ENCODE measurements at regions not wholly inside any gene's neighbourhood (a gene's known extent, or its start where the extent isn't known, plus 50 kb on each side); places are given as distances from the start of the nearest gene placed in this dataset.
"Not testable (repeated sequence)": the region's sequence is repeated elsewhere in the genome, so short reads cannot be mapped to it uniquely, and the experiment has no call there.

- DNase-seq = no peak
These were observed 118.1 kb downstream of the EBLN2 start for GRCh38 chr3:73179601-73180000.

DNA sequence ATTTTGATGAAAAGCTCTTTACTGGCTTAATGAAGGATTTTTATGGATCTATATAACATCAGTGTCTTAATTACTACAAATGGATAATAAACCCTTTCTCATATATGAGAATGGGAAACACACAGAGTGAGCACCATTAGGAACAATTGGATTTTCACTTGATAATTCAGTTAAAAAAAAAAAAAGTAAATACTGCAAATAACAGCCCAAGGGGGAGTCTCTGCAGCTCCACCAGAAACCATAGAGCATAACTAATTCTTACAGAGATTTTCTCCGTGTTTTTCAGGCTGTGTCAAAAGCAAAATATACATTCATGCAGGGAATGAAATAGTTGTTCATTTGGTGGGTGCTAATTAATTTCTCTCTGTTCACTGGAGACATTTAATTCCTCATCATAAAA is 125.3 kb downstream of the EBLN2 start:
- no peak for DNase-seq

DNA sequence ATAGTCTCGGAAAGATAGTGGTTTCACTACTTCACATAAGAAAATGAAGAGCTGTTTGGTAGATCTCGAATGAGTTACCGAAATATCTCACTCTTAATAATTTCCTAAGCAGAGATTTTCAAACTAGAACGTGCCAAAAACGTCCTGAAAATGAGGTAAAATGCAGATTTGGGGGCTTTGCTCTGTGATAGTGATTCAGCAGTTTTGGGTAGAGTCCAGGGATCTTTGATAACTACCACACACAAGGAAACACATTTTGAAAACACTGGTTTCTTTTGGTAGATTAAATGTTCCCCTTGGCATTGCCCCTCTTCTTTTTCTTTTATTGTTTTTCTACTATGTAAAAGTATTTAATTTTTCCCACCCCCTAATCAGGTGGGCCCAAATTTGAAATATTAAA is 125.9 kb downstream of the EBLN2 start:
- DNase-seq = no peak

DNA sequence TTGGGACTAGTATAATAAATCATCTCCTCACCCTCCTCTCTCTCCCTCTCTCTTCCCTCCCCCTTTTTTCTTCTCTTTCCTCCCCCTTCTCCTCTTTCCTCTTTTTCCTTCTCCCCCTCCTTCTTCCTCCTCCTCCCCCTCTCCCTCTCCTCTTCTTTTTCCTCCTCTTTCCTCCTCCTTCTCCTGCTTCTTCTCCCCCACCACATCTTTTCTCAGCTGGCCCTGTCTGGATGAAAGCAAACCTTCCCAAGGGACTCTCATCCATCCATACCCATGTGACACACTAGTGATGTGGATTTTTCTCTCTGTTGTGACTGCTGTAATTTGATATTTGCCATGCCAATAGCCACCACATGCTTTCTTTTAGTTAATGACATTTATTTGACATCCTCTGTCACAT is 127.2 kb downstream of the EBLN2 start:
- DNase-seq = no peak

- no peak for DNase-seq
These were observed 130.7 kb downstream of the EBLN2 start for GRCh38 chr3:73192036-73192738.

DNA sequence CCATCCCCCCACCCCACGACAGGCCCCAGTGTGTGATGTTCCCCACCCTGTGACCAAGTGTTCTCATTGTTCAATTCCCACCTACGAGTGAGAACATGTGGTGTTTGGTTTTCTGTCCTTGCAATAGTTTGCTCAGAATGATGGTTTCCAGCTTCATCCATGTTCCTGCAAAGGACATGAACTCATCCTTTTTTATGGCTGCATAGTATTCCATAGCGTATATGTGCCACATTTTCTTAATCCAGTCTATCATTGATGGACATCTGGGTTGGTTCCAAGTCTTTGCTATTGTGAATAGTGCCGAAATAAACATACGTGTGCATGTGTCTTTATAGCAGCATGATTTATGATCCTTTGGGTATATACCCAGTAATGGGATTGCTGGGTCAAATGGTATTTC is 132.5 kb downstream of the EBLN2 start:
- DNase-seq = not testable (repeated sequence)

DNA sequence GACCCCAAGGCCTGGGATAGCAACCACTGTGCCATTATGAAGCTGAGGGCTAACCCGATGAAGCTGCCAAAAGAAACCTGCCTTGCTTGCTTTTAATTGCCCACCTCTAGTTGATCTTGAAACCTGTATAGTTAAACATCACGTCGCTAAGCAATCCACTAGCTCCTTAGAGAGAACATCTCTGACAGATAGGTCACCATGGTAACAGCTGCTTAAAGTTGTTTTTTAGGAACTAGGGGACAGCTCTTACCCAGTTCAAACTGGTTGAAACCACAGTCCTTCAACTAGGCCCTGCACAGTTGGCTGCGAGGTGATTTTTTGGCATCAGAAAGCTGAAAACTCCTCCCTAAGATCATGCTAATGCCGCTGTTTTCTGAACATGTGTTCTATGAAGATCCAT is 135.7 kb downstream of the EBLN2 start:
- DNase-seq = no peak

DNA sequence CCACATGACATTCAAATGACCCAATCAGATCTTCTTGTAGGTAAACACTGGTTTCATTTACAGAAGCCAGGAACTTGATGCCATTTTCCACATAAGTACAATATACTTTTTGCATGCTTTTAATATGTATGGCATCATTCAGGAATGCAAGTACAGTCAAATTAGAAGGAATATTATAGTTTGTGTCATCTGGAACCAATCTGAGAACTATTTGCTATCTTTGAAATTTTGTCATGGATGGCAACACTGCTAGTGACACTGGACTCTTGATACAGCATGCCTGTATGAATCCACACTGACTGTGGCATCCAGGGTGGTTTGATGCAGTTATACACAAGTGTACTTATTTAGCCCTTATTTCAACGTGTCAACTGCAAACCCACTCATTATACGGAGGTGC is 141.6 kb downstream of the EBLN2 start:
- DNase-seq = no peak

- no peak for DNase-seq
These were observed 142.2 kb downstream of the EBLN2 start for GRCh38 chr3:73203633-73204032.

GRCh38 chr3:73204841-73205240 is 143.4 kb downstream of the EBLN2 start:
- no peak for DNase-seq

- no peak for DNase-seq
These were observed 144.6 kb downstream of the EBLN2 start for GRCh38 chr3:73206030-73206429.

DNA sequence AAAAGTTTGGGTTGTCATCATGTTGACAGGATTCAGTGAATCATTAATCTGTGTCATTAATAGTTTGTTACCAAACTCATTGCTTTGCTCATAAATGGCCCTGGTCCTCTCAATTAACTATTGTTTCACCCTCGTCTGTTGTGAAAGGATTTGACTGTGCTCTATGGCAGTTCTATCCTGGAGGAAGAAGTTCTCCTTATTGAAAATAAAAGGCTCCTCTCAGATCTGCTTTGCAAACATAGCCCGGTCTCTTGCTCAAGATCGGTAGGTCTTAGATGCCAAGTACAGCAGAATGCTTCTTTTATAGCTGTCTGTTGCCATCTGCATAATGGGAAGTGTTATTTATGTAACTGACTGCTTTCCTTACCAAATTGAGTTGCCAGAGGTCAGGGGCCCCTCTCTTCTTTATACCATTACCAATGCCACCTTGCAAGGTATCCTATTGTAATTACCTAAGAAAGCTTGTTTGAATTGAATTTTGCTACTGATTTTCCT is 146.5 kb downstream of the EBLN2 start:
- DNase-seq = no peak

- no peak for DNase-seq
These were observed 149.3 kb downstream of the EBLN2 start for GRCh38 chr3:73210759-73211158.

DNA sequence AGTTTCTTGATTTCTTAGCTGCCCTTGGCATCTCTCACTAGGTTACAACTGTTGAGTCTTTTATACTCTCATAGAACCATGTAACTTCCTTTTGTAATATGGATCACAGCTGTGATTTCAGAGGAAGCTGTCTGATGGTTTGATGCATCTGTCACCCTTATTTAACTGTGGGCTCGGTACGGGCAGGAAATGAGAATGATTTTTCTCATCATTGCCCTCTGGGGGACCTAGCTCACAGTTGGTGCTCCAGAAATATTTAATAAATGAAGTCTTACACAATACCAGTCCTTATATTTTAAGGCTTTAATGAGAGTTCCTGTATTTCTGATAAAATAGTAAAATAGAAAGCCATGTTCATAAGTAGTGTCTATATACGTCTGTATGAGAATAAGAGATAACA is 151.2 kb downstream of the EBLN2 start:
- DNase-seq = no peak

GRCh38 chr3:73213896-73214295 is 152.4 kb downstream of the EBLN2 start:
- DNase-seq = no peak

- no peak for DNase-seq
These were observed 153.4 kb downstream of the EBLN2 start for GRCh38 chr3:73214846-73215245.

DNA sequence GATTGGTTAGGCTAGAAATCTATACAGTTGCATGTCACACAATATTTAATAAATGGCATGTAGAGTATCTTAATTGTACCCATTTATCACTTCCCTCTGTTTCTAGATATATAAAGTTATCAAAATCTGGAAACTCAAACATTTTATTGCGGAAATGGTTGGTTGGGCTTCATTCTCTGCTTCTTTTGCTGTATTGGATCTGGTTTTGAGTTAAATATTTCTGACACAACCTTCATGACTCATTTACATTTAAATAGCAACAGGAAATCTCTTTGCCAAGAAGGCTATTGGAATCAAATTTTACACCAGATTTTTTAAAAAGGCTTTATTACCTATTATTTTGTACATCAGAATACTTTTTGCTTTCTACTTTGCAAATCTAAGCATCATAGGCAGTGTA is 153.8 kb downstream of the EBLN2 start:
- DNase-seq = no peak

GRCh38 chr3:73215901-73216300 is 154.4 kb downstream of the EBLN2 start:
- no peak for DNase-seq

- no peak for DNase-seq
These were observed 154.9 kb downstream of the EBLN2 start for GRCh38 chr3:73216310-73216709.

DNA sequence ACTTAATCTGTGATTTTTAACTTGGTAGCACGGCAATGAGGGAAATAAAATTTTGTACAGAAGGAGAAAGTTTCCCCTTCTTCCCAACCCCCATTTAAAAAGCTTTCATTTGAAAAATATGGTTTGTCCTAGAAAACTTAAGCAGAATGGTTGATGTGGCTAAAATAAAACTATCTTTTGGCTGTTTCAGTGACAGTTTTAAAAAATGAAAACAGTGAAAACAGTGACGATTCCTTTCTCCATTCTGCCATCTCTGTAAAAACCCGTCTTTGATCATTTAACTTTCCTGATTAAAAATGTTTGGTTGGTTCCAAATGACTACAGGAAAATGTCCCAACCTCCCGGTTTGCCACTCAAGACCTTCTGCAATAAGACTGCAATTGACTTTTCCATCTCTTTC is 160.7 kb downstream of the EBLN2 start:
- no peak for DNase-seq

GRCh38 chr3:73225146-73225855 is 163.8 kb downstream of the EBLN2 start:
- DNase-seq = peak; percentile 44

- no peak for DNase-seq
These were observed 164.5 kb downstream of the EBLN2 start for GRCh38 chr3:73225991-73226390.

DNA sequence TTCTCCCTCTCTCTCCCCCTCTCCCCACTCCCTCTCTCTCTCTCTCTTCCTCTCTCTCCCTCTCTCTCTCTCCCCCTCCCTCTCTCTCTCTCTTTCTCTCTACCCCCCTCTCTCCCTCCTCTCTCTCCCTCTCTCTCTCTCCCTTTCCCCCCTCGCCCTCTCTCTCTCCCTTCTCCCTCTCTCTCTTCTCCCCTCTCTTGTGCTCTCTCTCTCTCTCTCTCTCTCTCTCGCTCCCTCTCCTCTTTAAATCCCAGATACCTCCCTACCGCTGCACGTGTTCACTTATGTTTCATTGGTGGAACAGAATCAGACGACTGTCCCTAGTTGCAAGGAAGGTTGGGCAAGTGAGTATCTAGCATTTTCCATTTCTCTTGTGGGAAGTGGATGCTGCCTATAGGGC is 166.5 kb downstream of the EBLN2 start:
- no peak for DNase-seq

- no peak for DNase-seq
These were observed 167.0 kb downstream of the EBLN2 start for GRCh38 chr3:73228437-73228836.
